OCI-LY7 (cell line): ENCODE measurements at regions not wholly inside any gene's neighbourhood (a gene's known extent, or its start where the extent isn't known, plus 50 kb on each side); places are given as distances from the start of the nearest gene placed in this dataset.

ENCODE experiments used
- CTCF ChIP-seq: fragments of 200-600 bp; sonication (generic); conservative IDR thresholded peaks from 2 replicates; pipeline ENCODE4 v1.5.1; 2014; ENCODE audit warnings: mild to moderate bottlenecking, antibody characterized with exemption, low read length, moderate library complexity, mixed read lengths
- EZH2phosphoT487 ChIP-seq: fragments of 200-600 bp; sonication (generic); IDR thresholded peaks from 2 replicates; pipeline ENCODE4 v1.6.1; 2018; ENCODE audit warnings: low read depth, borderline replicate concordance, mild to moderate bottlenecking, mixed run types, antibody characterized with exemption, low read length, moderate library complexity, mixed read lengths

GRCh38 chr10:64332551-64332950 lies 811.4 kb downstream of the REEP3 start:
- TF ChIP-seq CTCF (no peak), EZH2phosphoT487 (no peak)
